NCI-H526 (cell line): ENCODE measurements at regions not wholly inside any gene's neighbourhood (a gene's known extent, or its start where the extent isn't known, plus 50 kb on each side); places are given as distances from the start of the nearest gene placed in this dataset.
"Not testable (repeated sequence)": the region's sequence is repeated elsewhere in the genome, so short reads cannot be mapped to it uniquely, and the experiment has no call there.

Experiments used
- DNase-seq, 2 experiments: peaks; one replicate each; lab custom pipeline; 2025; lab: John Stamatoyannopoulos, UW

- DNase-seq, result not testable (repeated sequence)
Observed at GRCh38 chr9:42377530-42378417, 194.3 kb downstream of the SPATA31A6 start.

GRCh38 chr9:42378418-42378815, 195.0 kb downstream of the SPATA31A6 start:
- no peak for DNase-seq

GRCh38 chr9:42379602-42380001, 196.1 kb downstream of the SPATA31A6 start:
- DNase-seq, result not testable (repeated sequence)

GRCh38 chr9:42384585-42384984, 201.1 kb downstream of the SPATA31A6 start:
- DNase-seq, result not testable (repeated sequence)

DNA sequence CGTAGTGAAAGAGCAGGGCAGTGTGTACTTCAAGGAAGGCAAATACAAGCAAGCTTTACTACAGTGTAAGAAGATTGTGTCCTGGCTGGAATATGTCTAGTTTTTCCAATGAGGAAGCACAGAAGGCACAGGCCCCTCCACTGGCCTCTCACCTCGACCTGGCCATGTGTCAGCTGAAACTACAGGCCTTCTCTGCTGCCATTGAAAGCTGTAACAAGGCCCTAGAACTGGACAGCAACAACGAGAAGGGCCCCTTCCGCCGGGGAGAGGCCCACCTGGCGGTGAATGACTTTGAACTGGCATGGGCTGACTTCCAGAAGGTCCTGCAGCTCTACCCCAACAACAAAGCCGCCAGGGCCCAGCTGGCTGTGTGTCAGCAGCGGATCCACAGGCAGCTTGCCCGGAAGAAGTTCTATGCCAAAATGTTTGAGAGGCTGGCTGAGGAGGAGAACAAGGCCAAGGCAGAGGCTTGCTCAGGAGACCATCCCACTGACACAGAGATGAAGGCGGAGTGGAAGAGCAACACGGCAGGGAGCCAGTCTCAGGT, 202.2 kb downstream of the SPATA31A6 start:
- not testable (repeated sequence) for DNase-seq

- DNase-seq, result no peak
Observed at GRCh38 chr9:42386477-42386876, 203.0 kb downstream of the SPATA31A6 start.

DNA sequence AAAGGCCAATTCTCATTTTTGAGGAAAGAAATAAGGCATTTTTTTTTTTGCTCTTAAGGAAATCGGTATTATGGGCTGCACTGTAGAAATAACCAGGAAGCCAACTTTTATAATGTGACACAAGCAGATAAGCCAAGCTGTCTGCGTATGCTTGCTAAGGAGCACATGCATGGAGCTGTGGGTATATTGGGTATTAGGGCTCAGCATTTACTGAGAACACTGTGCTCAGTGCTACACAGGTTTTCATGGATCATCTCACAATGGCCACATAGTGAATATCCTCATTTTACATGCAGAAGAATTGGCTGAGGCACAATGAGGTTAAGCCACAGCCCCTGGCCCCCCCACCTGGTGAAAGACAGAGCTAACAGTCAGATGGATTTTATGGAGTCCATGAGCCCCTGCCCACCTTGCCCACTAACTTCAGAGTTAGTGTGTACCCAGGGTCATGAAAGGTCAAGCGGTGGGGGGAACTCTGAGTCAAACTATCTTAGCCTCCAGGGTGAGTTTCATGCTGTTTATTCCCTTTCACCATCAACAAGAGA, 204.8 kb downstream of the SPATA31A6 start:
- DNase-seq, result no peak

GRCh38 chr9:42388846-42389245, 205.4 kb downstream of the SPATA31A6 start:
- DNase-seq, result no peak

DNA sequence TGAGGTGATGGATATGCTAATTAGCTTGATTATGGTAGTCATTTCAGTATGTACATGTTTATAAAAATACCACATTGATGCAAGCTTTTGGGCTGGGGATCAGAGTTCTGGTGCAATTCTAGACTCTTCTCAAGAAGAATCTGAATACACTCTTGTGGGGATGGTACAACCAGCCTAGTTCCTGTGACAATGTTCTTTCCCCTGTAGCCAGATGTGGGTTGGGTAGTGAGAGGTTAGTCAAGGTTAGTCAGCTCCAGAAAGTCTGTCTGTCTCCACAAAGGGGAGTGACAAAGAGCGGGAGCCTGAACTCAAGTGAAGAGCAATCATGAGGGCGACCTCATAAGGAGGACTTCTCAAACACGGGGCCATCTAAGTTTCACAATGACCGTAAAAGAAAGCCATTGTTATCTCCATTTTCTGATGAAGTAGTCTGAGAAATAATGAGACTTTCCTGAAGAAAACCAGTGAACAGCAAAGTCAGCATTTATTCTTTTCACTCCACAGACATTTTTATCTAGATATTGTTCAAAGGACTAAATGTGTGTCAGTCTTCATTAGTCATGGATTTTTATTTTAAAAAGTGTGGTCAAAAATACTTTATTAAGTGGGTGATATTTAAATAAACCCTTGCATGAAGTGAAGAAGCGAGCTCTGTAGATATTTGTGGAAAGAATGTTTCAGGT, 209.5 kb downstream of the SPATA31A6 start:
- not testable (repeated sequence) for DNase-seq

- DNase-seq, result no peak
Observed at GRCh38 chr9:42396318-42396717, 212.9 kb downstream of the SPATA31A6 start.

GRCh38 chr9:42397336-42397735, 213.9 kb downstream of the SPATA31A6 start:
- not testable (repeated sequence) for DNase-seq

DNA sequence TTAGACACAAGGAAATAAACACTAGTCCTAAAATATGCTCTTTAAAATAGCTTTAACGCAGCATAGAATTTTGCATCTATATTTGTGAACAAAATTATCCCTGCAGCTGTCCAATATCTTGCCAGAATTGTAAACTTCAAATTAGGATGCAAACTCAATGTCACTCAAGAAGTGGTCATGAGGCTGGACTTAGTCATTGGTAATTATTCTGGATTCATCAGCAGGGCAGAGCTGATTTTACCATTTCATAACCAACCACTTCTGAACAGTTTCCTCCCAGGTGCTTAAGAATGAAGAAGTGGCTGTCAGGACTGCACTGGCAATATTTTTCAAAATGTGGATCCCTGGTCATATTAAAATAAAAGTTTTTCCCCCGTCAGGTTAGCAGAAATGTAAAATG, 219.5 kb downstream of the SPATA31A6 start:
- DNase-seq, result not testable (repeated sequence)

DNA sequence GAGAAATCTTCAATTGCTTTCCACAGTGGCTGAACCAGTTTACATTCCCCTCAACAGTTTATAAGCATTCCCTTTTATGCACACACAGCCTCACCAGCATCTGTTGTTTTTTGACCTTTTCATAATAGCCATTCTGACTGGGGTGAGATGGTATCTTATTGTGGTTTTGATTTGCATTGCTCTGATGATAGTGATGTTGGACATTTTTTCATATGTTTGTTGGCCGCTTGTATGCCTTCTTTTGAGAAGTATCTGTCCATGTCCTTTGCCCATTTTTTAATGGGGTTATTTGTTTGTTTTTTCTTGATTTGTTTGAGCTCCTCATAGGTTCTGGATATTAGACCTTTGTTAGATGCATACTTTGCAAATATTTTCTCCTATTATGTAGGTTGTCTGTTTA, 226.1 kb downstream of the SPATA31A6 start:
- not testable (repeated sequence) for DNase-seq

- DNase-seq, result not testable (repeated sequence)
Observed at GRCh38 chr9:42412354-42412753, 228.9 kb downstream of the SPATA31A6 start.

GRCh38 chr9:42414865-42415264, 231.4 kb downstream of the SPATA31A6 start:
- DNase-seq, result not testable (repeated sequence)

- DNase-seq, result not testable (repeated sequence)
Observed at GRCh38 chr9:42419652-42420051, 236.2 kb downstream of the SPATA31A6 start.

- DNase-seq, result not testable (repeated sequence)
Observed at GRCh38 chr9:42420324-42420723, 236.9 kb downstream of the SPATA31A6 start.

GRCh38 chr9:42421630-42422029, 238.2 kb downstream of the SPATA31A6 start:
- DNase-seq, result not testable (repeated sequence)

DNA sequence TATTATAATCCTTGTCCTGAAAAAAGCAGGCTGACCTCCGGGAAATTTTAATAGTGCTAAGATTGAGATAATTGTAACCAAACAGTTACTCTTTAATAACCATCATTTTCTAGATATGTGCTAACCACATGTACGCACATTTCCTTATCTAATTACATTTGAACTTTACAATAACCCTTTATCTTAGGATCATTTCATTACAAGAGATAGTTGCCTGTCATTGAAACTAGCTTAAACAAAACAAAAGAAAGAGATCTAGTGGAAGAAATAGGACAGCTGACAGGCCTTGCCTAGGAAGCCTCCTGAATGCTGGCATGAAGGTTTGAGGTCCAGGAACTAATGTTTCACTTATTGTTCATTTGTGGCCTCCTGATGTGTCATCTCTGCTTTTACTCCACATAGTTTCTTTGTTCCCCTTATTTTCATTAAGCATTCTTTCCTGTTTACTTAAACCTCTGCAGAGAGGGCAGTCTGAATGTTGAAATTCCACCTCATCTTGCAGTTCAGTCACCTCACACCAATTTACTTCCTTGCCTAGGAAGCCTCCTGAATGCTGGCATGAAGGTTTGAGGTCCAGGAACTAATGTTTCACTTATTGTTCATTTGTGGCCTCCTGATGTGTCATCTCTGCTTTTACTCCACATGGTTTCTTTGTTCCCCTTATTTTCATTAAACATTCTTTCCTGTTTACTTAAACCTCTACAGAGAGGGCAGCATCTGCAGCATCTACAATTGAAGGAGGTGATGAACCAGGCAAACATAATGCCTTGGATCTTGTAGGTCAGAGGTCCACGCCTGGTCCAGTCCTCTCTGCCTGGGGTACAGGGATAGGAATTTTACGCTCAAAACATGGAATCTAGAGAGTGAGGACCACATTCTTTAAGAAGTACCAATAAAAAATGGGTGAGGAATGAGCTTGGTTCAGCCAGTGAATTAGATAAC, 247.5 kb downstream of the SPATA31A6 start:
- DNase-seq, result not testable (repeated sequence)

- DNase-seq, result not testable (repeated sequence)
Observed at GRCh38 chr9:42431616-42432010, 248.2 kb downstream of the SPATA31A6 start.
